ENCODE measurements at regions not wholly inside any gene's neighbourhood (a gene's known extent, or its start where the extent isn't known, plus 50 kb on each side); places are given as distances from the start of the nearest gene placed in this dataset.

DNA sequence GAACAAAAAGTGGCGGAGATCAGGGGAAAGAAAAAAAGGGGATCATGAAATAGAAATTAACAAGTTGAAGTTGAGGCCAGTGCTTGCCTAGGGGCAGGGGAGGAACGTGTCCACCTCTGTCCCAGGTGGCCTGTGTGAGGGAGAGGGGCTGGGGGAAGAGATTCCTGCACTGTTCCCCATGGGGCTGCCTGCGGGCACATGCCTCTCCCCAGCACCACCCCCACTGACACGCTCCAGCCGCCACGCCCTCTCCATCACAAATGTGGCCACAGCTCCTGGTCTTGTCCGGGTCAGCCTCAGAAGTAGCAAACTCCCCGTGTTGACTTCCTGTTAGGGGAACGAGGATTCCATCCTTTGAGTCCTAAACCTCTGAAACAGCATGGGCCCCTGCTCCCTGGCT, 161.2 kb downstream of the GLI2 start:
- TF ChIP-seq, protein P1, sequence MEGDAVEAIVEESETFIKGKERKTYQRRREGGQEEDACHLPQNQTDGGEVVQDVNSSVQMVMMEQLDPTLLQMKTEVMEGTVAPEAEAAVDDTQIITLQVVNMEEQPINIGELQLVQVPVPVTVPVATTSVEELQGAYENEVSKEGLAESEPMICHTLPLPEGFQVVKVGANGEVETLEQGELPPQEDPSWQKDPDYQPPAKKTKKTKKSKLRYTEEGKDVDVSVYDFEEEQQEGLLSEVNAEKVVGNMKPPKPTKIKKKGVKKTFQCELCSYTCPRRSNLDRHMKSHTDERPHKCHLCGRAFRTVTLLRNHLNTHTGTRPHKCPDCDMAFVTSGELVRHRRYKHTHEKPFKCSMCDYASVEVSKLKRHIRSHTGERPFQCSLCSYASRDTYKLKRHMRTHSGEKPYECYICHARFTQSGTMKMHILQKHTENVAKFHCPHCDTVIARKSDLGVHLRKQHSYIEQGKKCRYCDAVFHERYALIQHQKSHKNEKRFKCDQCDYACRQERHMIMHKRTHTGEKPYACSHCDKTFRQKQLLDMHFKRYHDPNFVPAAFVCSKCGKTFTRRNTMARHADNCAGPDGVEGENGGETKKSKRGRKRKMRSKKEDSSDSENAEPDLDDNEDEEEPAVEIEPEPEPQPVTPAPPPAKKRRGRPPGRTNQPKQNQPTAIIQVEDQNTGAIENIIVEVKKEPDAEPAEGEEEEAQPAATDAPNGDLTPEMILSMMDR (IDR thresholded peaks at IDR 0.05; ENCODE audit: control insufficient read depth, extremely low read depth, insufficient read depth) = no peak
- no peak overlapping the region for H3K4me3 ChIP-seq (ENCODE audit: low read depth, low read length)
- DNase-seq (ENCODE audit: low read depth) = no peak

DNA sequence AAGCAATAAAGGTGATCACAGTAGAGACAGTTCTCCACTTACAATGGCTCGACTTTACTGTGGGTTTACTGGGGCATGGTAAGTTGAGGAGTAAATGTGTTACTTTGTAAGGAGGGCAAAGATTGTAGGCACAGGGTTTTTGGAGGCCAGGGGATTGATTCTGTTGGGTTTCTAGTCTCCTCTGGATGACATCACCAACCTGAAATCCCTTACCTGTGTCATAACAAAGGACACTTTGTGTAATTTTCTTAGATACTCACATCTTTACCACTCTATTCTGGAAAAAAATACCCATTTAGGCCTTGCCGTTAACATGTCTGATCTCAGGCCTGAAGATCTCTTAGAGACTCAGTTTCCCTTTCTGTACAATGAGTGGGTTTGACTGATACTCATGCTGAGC, 161.7 kb downstream of the GLI2 start:
- TF ChIP-seq, protein P1 (IDR thresholded peaks at IDR 0.05; ENCODE audit: control insufficient read depth, extremely low read depth, insufficient read depth) = no peak
- no peak for DNase-seq (ENCODE audit: low read depth)
- H3K4me3 ChIP-seq (ENCODE audit: low read depth, low read length) = no peak overlapping the region

DNA sequence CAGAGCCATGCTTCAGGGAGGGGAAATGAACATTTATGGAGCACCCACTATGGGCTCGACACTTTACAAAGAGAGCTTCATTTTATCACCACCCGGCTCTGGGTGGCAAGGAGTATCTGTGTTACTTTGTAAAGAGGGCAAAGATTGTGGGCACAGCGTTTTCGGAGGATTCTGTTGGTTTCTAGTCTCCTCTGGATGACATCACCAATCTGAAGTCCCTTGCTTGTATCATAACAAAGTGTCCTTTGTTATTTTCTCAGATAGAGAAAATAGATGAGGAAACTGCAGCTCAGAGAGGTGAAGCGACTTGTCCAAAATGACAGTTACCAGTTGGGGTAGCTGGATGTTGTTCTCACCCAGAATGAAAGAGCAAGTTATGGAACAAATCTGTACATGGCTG, 162.8 kb downstream of the GLI2 start:
- H3K4me3 ChIP-seq (ENCODE audit: low read depth, low read length) = no peak overlapping the region
- TF ChIP-seq, protein P1 (IDR thresholded peaks at IDR 0.05; ENCODE audit: control insufficient read depth, extremely low read depth, insufficient read depth) = no peak
- no peak for DNase-seq (ENCODE audit: low read depth)

GRCh38 chr2:120898961-120899750, 163.5 kb downstream of the GLI2 start:
- H3K4me3 ChIP-seq (ENCODE audit: low read depth, low read length) = no peak overlapping the region
- no peak for DNase-seq (ENCODE audit: low read depth)
- TF ChIP-seq, protein P1 (IDR thresholded peaks at IDR 0.05; ENCODE audit: control insufficient read depth, extremely low read depth, insufficient read depth) = no peak

GRCh38 chr2:120899771-120900170, 164.1 kb downstream of the GLI2 start:
- no peak for DNase-seq (ENCODE audit: low read depth)
- H3K4me3 ChIP-seq (ENCODE audit: low read depth, low read length) = no peak overlapping the region
- TF ChIP-seq, protein P1 (IDR thresholded peaks at IDR 0.05; ENCODE audit: control insufficient read depth, extremely low read depth, insufficient read depth) = no peak

DNA sequence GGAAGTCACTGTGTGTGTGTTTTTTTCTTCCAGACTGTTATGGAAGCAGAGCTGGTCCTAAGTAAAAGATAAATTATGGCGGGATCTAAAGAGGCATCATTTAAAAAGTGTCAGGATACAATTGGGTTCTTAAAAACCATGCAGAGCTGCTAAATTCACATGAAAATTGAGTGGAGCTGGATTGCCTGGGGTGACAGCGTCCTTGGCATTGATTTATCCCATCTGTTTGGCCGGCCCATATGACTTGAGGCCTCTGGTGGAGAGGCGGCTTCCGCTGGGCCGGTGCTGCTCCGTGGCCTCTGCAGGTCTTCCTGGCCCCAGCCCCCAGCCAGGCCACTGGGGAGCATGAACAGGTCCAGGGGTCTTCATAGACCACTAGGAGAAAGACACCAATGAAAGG, 165.5 kb downstream of the GLI2 start:
- TF ChIP-seq, protein P1 (IDR thresholded peaks at IDR 0.05; ENCODE audit: control insufficient read depth, extremely low read depth, insufficient read depth) = no peak
- DNase-seq (ENCODE audit: low read depth) = no peak
- no peak overlapping the region for H3K4me3 ChIP-seq (ENCODE audit: low read depth, low read length)

- H3K4me3 ChIP-seq (ENCODE audit: low read depth, low read length) = no peak overlapping the region
- TF ChIP-seq, protein P1 (IDR thresholded peaks at IDR 0.05; ENCODE audit: control insufficient read depth, extremely low read depth, insufficient read depth) = no peak
- DNase-seq (ENCODE audit: low read depth) = no peak
These were observed 166.9 kb downstream of the GLI2 start for GRCh38 chr2:120902592-120902991.

Data from LNCaP clone FGC (cell line).